ENCODE measurements at regions not wholly inside any gene's neighbourhood (a gene's known extent, or its start where the extent isn't known, plus 50 kb on each side); places are given as distances from the start of the nearest gene placed in this dataset.

DNA sequence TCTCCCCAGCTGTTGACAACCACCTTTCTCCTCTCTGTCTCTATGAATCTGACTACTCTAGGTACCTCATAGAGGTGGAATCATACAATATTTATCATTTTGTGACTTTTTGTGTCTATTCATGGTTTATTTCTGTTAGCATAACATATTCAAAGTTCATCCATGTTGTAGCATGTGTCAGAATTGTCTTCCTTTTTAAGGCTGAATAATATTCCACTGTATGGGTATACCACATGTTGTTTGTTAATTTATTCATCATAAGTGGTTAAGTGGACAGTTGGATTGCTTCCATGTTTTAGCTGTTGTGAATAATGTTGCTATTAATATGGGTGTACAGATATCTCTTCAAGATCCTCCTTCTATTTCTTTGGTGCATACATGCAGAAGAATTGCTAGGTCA is 69.9 kb upstream of the COMTD1 start:
- no peaks in the 10 kb centered on the region for H3K79me2 ChIP-seq (ENCODE audit: control insufficient read depth, insufficient read depth, low read length, poor library complexity)
- H3K4me1 ChIP-seq (ENCODE audit: control insufficient read depth in 1 of 2, insufficient read depth in 2 of 2, low read length in 2 of 2) = no peaks in the 10 kb centered on the region
- H4K91ac ChIP-seq (ENCODE audit: low read depth, low read length) = no peak overlapping the region
- H4K12ac ChIP-seq (ENCODE audit: low read depth, low read length) = no peak overlapping the region
- H3K4ac ChIP-seq (ENCODE audit: low read depth, low read length) = no peak overlapping the region
- no peaks in the 10 kb centered on the region for H3K36me3 ChIP-seq (ENCODE audit: control insufficient read depth in 1 of 2, insufficient read depth in 2 of 2, low read length in 2 of 2)
- no peak overlapping the region for H3K27ac ChIP-seq (ENCODE audit: low read depth, low read length)
- H2AK5ac ChIP-seq (ENCODE audit: low read length) = no peak overlapping the region
- H4K8ac ChIP-seq (ENCODE audit: low read depth, low read length) = no peak overlapping the region
- H2AFZ ChIP-seq (ENCODE audit: insufficient read depth, low read length, poor library complexity) = no peak overlapping the region
- no peak for DNase-seq
- H3K9me3 ChIP-seq (ENCODE audit: insufficient read depth, low read depth, low read length) = no peaks in the 10 kb centered on the region
- H3K4me3 ChIP-seq (ENCODE audit: low read depth, low read length) = no peak overlapping the region
- H3K18ac ChIP-seq (ENCODE audit: low read length) = no peak overlapping the region
- H3K79me1 ChIP-seq (ENCODE audit: low read length) = no peaks in the 10 kb centered on the region
- H3K27me3 ChIP-seq (ENCODE audit: insufficient read depth, low read length) = no peaks in the 10 kb centered on the region
- no peak overlapping the region for H2BK12ac ChIP-seq (ENCODE audit: low read length)
- no peak overlapping the region for H2BK5ac ChIP-seq (ENCODE audit: low read depth, low read length, poor library complexity)
- no peak overlapping the region for H3K9ac ChIP-seq (ENCODE audit: low read length)
- no peak overlapping the region for H3K4me2 ChIP-seq (ENCODE audit: low read length)
- H3K23ac ChIP-seq (ENCODE audit: low read length) = no peak overlapping the region
- no peak overlapping the region for H2BK120ac ChIP-seq (ENCODE audit: insufficient read depth, low read length, poor library complexity)
- H3K14ac ChIP-seq (ENCODE audit: low read length) = no peak overlapping the region

DNA sequence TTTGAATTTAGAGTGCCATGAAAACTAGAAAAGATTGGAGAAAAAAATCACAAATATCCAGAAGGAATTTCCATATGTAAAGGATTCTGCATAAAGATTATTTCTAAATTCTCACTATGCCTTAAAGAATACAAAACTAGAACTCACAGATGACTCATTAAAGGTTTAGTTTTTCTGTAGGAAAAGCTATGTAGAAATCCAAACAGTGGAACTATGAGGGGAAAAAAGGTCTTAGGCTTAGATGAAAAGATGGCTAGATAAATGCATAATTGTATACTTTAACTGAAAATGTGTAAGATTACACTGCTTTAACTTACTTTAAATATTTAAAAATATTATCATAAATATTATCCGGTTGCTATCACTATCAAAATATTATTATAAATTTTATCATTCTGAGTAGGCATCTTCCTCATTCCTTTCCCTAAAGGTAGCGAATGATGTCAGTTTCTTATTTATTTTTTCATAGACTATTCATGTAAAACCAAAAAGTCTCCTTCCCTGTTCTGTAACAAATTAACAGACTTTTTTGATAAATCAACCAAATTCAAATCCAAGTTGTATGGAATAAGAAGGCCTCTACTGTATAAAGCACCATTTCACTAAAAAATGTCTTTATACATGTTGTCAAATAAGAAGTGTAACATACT is 69.1 kb upstream of the COMTD1 start:
- Histone ChIP-seq H2BK12ac (ENCODE audit: low read length) (no peak overlapping the region), H3K36me3 (ENCODE audit: control insufficient read depth in 1 of 2, insufficient read depth in 2 of 2, low read length in 2 of 2) (no peaks in the 10 kb centered on the region), H2BK120ac (ENCODE audit: insufficient read depth, low read length, poor library complexity) (no peak overlapping the region), H3K79me1 (ENCODE audit: low read length) (no peaks in the 10 kb centered on the region), H3K9me3 (ENCODE audit: insufficient read depth, low read depth, low read length) (no peaks in the 10 kb centered on the region), H3K4ac (ENCODE audit: low read depth, low read length) (no peak overlapping the region), H4K12ac (ENCODE audit: low read depth, low read length) (no peak overlapping the region), H4K8ac (ENCODE audit: low read depth, low read length) (no peak overlapping the region), H2AFZ (ENCODE audit: insufficient read depth, low read length, poor library complexity) (no peak overlapping the region), H3K18ac (ENCODE audit: low read length) (no peak overlapping the region), H3K4me1 (ENCODE audit: control insufficient read depth in 1 of 2, insufficient read depth in 2 of 2, low read length in 2 of 2) (no peaks in the 10 kb centered on the region), H2BK5ac (ENCODE audit: low read depth, low read length, poor library complexity) (no peak overlapping the region), H3K23ac (ENCODE audit: low read length) (no peak overlapping the region), H3K79me2 (ENCODE audit: control insufficient read depth, insufficient read depth, low read length, poor library complexity) (no peaks in the 10 kb centered on the region), H4K91ac (ENCODE audit: low read depth, low read length) (no peak overlapping the region), H3K4me3 (ENCODE audit: low read depth, low read length) (no peak overlapping the region), H3K14ac (ENCODE audit: low read length) (no peak overlapping the region), H3K9ac (ENCODE audit: low read length) (no peak overlapping the region), H2AK5ac (ENCODE audit: low read length) (no peak overlapping the region), H3K27me3 (ENCODE audit: insufficient read depth, low read length) (no peaks in the 10 kb centered on the region), H3K27ac (ENCODE audit: low read depth, low read length) (no peak overlapping the region), H3K4me2 (ENCODE audit: low read length) (no peak overlapping the region)
- no peak for DNase-seq
- WGBS (ENCODE audit: extremely low coverage, insufficient coverage, insufficient read length) = no CpG with 5 or more reads among the region's 2 CpGs

- Histone ChIP-seq H3K4me2 (ENCODE audit: low read length) (no peak overlapping the region), H3K9ac (ENCODE audit: low read length) (no peak overlapping the region), H3K36me3 (ENCODE audit: control insufficient read depth in 1 of 2, insufficient read depth in 2 of 2, low read length in 2 of 2) (no peaks in the 10 kb centered on the region), H3K9me3 (ENCODE audit: insufficient read depth, low read depth, low read length) (no peaks in the 10 kb centered on the region), H3K14ac (ENCODE audit: low read length) (no peak overlapping the region), H2AFZ (ENCODE audit: insufficient read depth, low read length, poor library complexity) (no peak overlapping the region), H4K91ac (ENCODE audit: low read depth, low read length) (no peak overlapping the region), H2BK12ac (ENCODE audit: low read length) (no peak overlapping the region), H2BK5ac (ENCODE audit: low read depth, low read length, poor library complexity) (no peak overlapping the region), H3K4me3 (ENCODE audit: low read depth, low read length) (no peak overlapping the region), H3K18ac (ENCODE audit: low read length) (no peak overlapping the region), H3K79me1 (ENCODE audit: low read length) (no peaks in the 10 kb centered on the region), H2BK120ac (ENCODE audit: insufficient read depth, low read length, poor library complexity) (no peak overlapping the region), H2AK5ac (ENCODE audit: low read length) (no peak overlapping the region), H3K79me2 (ENCODE audit: control insufficient read depth, insufficient read depth, low read length, poor library complexity) (no peaks in the 10 kb centered on the region), H4K12ac (ENCODE audit: low read depth, low read length) (no peak overlapping the region), H3K4me1 (ENCODE audit: control insufficient read depth in 1 of 2, insufficient read depth in 2 of 2, low read length in 2 of 2) (no peaks in the 10 kb centered on the region), H4K8ac (ENCODE audit: low read depth, low read length) (no peak overlapping the region), H3K27me3 (ENCODE audit: insufficient read depth, low read length) (no peaks in the 10 kb centered on the region), H3K23ac (ENCODE audit: low read length) (no peak overlapping the region), H3K27ac (ENCODE audit: low read depth, low read length) (no peak overlapping the region), H3K4ac (ENCODE audit: low read depth, low read length) (no peak overlapping the region)
- no CpG with 5 or more reads among the region's 1 CpG for WGBS (ENCODE audit: extremely low coverage, insufficient coverage, insufficient read length)
- DNase-seq = no peak
Observed at GRCh38 chr10:75304313-75304712, 68.6 kb upstream of the COMTD1 start.

- H4K12ac ChIP-seq (ENCODE audit: low read depth, low read length) = no peak overlapping the region
- no CpG with 5 or more reads among the region's 2 CpGs for WGBS (ENCODE audit: extremely low coverage, insufficient coverage, insufficient read length)
- H3K4me2 ChIP-seq (ENCODE audit: low read length) = no peak overlapping the region
- H3K27me3 ChIP-seq (ENCODE audit: insufficient read depth, low read length) = no peaks in the 10 kb centered on the region
- H2AFZ ChIP-seq (ENCODE audit: insufficient read depth, low read length, poor library complexity) = no peak overlapping the region
- no peak overlapping the region for H3K18ac ChIP-seq (ENCODE audit: low read length)
- H2BK120ac ChIP-seq (ENCODE audit: insufficient read depth, low read length, poor library complexity) = no peak overlapping the region
- no peaks in the 10 kb centered on the region for H3K79me1 ChIP-seq (ENCODE audit: low read length)
- no peaks in the 10 kb centered on the region for H3K9me3 ChIP-seq (ENCODE audit: insufficient read depth, low read depth, low read length)
- H3K9ac ChIP-seq (ENCODE audit: low read length) = no peak overlapping the region
- H3K14ac ChIP-seq (ENCODE audit: low read length) = no peak overlapping the region
- no peak overlapping the region for H2BK5ac ChIP-seq (ENCODE audit: low read depth, low read length, poor library complexity)
- no peak for DNase-seq
- H3K4me3 ChIP-seq (ENCODE audit: low read depth, low read length) = no peak overlapping the region
- no peaks in the 10 kb centered on the region for H3K79me2 ChIP-seq (ENCODE audit: control insufficient read depth, insufficient read depth, low read length, poor library complexity)
- H2AK5ac ChIP-seq (ENCODE audit: low read length) = no peak overlapping the region
- no peaks in the 10 kb centered on the region for H3K4me1 ChIP-seq (ENCODE audit: control insufficient read depth in 1 of 2, insufficient read depth in 2 of 2, low read length in 2 of 2)
- no peak overlapping the region for H3K23ac ChIP-seq (ENCODE audit: low read length)
- no peak overlapping the region for H3K27ac ChIP-seq (ENCODE audit: low read depth, low read length)
- H4K8ac ChIP-seq (ENCODE audit: low read depth, low read length) = no peak overlapping the region
- H3K4ac ChIP-seq (ENCODE audit: low read depth, low read length) = no peak overlapping the region
- no peak overlapping the region for H4K91ac ChIP-seq (ENCODE audit: low read depth, low read length)
- H3K36me3 ChIP-seq (ENCODE audit: control insufficient read depth in 1 of 2, insufficient read depth in 2 of 2, low read length in 2 of 2) = no peaks in the 10 kb centered on the region
- no peak overlapping the region for H2BK12ac ChIP-seq (ENCODE audit: low read length)
Observed at GRCh38 chr10:75303045-75303777, 67.5 kb upstream of the COMTD1 start.
